ENCODE measurements at regions not wholly inside any gene's neighbourhood (a gene's known extent, or its start where the extent isn't known, plus 50 kb on each side); places are given as distances from the start of the nearest gene placed in this dataset.

- TF ChIP-seq CTCF (IDR thresholded peaks at IDR 0.05) (no peak), POLR2A (IDR thresholded peaks at IDR 0.05) (no peak)
Measured at GRCh38 chr5:124858612-124859011, 112.2 kb upstream of the ZNF608 start.

Measured in lower leg skin (tissue), 3 donors.